LNCaP clone FGC (cell line): ENCODE measurements at regions not wholly inside any gene's neighbourhood (a gene's known extent, or its start where the extent isn't known, plus 50 kb on each side); places are given as distances from the start of the nearest gene placed in this dataset.
A peak's percentile ranks its signal among the peaks of the same experiment; 100 is the strongest.

Experiments
- DNase-seq: peaks from one replicate; pipeline ENCODE4 v3.0.0-alpha.2; 2011; ENCODE audit warnings: low read depth
- H3K4me3 ChIP-seq: 2 replicates; pipeline ENCODE4 v1.5.1; 2011; ENCODE audit warnings: mild to moderate bottlenecking, low read depth, low read length, control low read depth
- TF ChIP-seq, protein P1 (sequence below): IDR thresholded peaks from 2 replicates; pipeline ENCODE4 v1.5.1; 2012; ENCODE audit warnings: mild to moderate bottlenecking; ENCODE audit not compliant: control insufficient read depth, insufficient read depth; ENCODE audit errors: extremely low read depth

DNA sequence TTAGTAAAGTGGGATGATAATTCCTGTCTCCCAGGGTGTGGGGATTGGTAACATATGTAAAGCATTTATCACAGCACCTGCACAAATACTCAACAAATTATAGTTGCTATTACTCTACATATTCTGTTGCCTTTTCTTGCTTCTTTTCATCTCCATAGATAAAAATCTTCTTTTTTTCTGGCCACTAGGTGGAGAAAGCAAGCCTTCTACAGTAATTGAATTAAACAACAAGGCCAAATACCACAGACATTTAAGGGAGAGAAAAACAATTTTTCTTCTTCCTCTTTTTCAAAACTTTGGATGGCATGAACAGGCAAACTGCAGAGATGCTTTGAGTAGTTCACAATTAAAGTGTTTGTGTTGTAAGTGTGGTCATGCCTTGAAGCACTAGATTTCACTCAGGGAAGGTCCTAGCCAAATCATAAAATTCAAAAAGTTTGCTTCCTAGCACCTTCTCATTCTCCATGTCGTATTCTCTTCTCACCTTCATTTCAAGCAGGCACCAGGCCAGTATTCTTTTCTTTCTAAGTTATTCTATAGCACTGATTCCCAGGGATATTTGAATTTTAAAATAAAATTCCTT lies 493.4 kb upstream of the TGFBR2 start:
- peak; percentile 13 for DNase-seq
- no peak overlapping the region for H3K4me3 ChIP-seq
- TF ChIP-seq, protein P1, sequence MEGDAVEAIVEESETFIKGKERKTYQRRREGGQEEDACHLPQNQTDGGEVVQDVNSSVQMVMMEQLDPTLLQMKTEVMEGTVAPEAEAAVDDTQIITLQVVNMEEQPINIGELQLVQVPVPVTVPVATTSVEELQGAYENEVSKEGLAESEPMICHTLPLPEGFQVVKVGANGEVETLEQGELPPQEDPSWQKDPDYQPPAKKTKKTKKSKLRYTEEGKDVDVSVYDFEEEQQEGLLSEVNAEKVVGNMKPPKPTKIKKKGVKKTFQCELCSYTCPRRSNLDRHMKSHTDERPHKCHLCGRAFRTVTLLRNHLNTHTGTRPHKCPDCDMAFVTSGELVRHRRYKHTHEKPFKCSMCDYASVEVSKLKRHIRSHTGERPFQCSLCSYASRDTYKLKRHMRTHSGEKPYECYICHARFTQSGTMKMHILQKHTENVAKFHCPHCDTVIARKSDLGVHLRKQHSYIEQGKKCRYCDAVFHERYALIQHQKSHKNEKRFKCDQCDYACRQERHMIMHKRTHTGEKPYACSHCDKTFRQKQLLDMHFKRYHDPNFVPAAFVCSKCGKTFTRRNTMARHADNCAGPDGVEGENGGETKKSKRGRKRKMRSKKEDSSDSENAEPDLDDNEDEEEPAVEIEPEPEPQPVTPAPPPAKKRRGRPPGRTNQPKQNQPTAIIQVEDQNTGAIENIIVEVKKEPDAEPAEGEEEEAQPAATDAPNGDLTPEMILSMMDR: peak; percentile 57

DNA sequence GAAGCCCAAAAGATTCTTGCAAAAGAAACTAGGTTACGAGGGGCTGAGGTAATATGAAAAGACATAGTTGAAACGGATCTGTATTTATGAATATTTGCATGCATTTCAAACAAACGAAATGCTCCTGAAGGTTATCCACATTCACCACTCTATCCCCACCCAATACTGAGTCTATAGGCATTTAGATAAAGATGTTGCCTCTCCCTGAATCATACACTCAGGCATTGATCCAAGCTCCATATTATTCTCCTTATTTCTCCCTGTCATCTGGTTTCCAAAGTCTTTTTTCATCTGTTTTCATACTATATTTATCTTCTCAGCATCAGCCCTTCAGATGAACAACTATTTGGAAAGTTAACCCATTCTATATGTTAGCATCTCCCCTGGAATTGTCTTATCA lies 492.5 kb upstream of the TGFBR2 start:
- TF ChIP-seq, protein P1: no peak
- no peak for DNase-seq
- no peak overlapping the region for H3K4me3 ChIP-seq

DNA sequence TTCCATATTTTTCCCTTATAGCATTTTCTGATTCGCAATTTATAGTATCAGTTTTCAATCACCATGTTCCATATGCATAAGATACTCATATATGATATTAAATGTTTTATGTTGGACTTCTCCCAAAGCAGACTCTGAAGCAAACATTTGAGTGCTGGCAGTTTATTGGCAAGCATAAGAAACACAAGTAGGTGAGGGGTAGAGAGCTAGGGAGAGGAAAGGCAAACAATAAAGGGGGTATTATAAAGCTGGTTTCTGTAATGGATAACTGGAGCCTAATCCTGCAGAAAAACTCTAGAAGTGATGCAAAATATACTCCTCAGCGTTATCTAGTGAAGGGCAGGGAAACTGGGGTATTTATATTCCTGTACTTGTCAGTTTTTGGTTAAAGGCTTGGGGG lies 491.5 kb upstream of the TGFBR2 start:
- TF ChIP-seq, protein P1: no peak
- DNase-seq: peak; percentile 28
- no peak overlapping the region for H3K4me3 ChIP-seq

DNA sequence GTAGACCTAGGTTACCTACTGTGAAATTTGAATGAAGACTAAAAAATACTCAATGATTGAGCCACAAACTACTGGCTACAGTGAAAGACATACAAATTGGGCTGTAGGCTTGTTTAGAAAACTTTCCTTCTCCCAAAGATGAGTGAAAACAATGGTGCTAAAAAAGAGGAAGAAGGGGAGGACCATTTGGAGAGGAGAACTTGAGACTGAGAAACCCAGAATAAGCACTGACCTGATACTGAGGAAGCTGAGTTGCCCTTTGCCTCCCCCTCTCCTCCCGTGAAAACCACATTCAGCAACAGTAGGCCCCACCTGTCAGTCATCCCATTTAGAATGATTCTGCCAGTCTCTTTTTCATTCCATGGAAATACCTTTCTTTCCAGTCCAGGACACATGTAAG lies 484.0 kb upstream of the TGFBR2 start:
- H3K4me3 ChIP-seq: no peak overlapping the region
- no peak for DNase-seq
- TF ChIP-seq, protein P1: no peak

DNA sequence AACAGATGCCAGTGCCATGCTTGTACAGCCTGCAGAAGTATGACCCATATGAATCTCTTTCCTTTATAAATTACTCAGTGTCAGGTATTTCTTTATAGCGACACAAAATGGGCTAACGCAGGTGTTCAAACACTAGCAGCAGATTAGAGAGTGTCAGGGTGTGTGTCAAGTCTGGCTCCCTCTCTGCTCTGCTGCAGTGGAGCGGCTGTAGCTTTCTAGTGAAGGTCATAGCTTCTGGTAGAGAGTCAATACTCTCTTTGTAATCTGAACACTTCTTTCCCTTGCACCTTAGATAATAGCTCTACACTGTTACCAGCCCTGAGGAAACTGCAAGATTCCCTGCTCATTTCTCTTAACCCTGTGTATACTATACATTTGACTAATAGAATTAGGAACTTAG lies 483.2 kb upstream of the TGFBR2 start:
- no peak overlapping the region for H3K4me3 ChIP-seq
- TF ChIP-seq, protein P1: no peak
- DNase-seq: no peak

DNA sequence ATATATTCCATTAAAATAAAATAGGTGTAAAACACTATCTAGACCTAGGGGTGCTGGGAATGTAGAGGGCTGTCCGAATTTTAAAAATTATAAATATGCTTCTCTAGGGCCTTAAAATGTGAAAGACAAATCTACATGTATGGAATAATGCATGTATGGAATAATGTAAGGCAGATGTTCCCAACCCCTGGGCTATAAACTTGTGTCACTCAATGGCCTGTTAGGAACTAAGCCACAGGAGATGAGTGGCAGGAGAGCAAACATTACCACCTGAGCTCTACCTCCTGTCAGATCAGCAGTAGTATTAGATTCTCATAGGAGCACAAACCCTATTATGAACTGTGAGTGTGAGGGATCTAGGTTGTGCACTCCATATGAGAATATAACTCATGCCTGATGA lies 482.6 kb upstream of the TGFBR2 start:
- no peak overlapping the region for H3K4me3 ChIP-seq
- no peak for DNase-seq
- TF ChIP-seq, protein P1: no peak
